ENCODE measurements at regions not wholly inside any gene's neighbourhood (a gene's known extent, or its start where the extent isn't known, plus 50 kb on each side); places are given as distances from the start of the nearest gene placed in this dataset.

- no peak for TF ChIP-seq CTCF (IDR thresholded peaks at IDR 0.05)
- no peak for TF ChIP-seq POLR2A (IDR thresholded peaks at IDR 0.05)
These were observed 64.3 kb upstream of the GABRE start for GRCh38 chrX:152038804-152039203.

All from body of pancreas (tissue), 4 donors.